Neural cell (in vitro differentiated cells): ENCODE measurements at regions not wholly inside any gene's neighbourhood (a gene's known extent, or its start where the extent isn't known, plus 50 kb on each side); places are given as distances from the start of the nearest gene placed in this dataset.

Experiments
- H2AFZ ChIP-seq: fragments of 200-600, 300-800 bp; sonication (generic), shearing (Covaris generic); 2 replicates; pipeline ENCODE4 v1.6.0; 2014; ENCODE audit warnings: low read depth, mild to moderate bottlenecking, antibody characterized with exemption, low read length, moderate library complexity
- H3F3A ChIP-seq: fragments of 200-600 bp; shearing (Covaris generic); 2 replicates; pipeline ENCODE4 v1.6.1; 2016; ENCODE audit warnings: mild to moderate bottlenecking, moderate library complexity, mixed read lengths, antibody characterized with exemption, low read length; ENCODE audit not compliant: insufficient read depth, poor library complexity, severe bottlenecking
- H3K27ac ChIP-seq: fragments of 200-600, 300-800 bp; sonication (generic), shearing (Covaris generic); 2 replicates; pipeline ENCODE4 v1.5.1; 2014; ENCODE audit warnings: mild to moderate bottlenecking, low read length, moderate library complexity
- H3K27me3 ChIP-seq: fragments of 300-800, 200-600 bp; sonication (generic), shearing (Covaris generic); 2 replicates; pipeline ENCODE4 v1.6.0; 2014; ENCODE audit warnings: mild to moderate bottlenecking, low read depth, low read length, moderate library complexity; ENCODE audit not compliant: insufficient read depth
- H3K36me3 ChIP-seq: fragments of 300-800, 200-600 bp; sonication (generic), shearing (Covaris generic); 2 replicates; pipeline ENCODE4 v1.5.1; 2014; ENCODE audit warnings: mild to moderate bottlenecking, antibody characterized with exemption, low read length, moderate library complexity; ENCODE audit not compliant: insufficient read depth
- H3K4me2 ChIP-seq: fragments of 300-800, 200-600 bp; sonication (generic), shearing (Covaris generic); 2 replicates; pipeline ENCODE4 v1.6.0; 2014; ENCODE audit warnings: mild to moderate bottlenecking, low read length
- H3K4me3 ChIP-seq: fragments of 300-800, 200-600 bp; sonication (generic), shearing (Covaris generic); 2 replicates; pipeline ENCODE4 v1.5.1; 2014; ENCODE audit warnings: mild to moderate bottlenecking, low read length, moderate library complexity
- H3K79me2 ChIP-seq: fragments of 200-600 bp; shearing (Covaris generic); replicated peaks from 2 replicates; pipeline ENCODE4 v1.6.0; 2014; ENCODE audit warnings: mild to moderate bottlenecking, low read length, moderate library complexity; ENCODE audit not compliant: insufficient read depth
- H3K9ac ChIP-seq: fragments of 300-800, 200-600 bp; sonication (generic), shearing (Covaris generic); 2 replicates; pipeline ENCODE4 v1.6.1; 2016; ENCODE audit warnings: mild to moderate bottlenecking, low read length, mixed read lengths
- H3K9me2 ChIP-seq: fragments of 200-600 bp; shearing (Covaris generic); 2 replicates; pipeline ENCODE4 v1.6.1; 2016; ENCODE audit warnings: mild to moderate bottlenecking, low read length, mixed read lengths; ENCODE audit not compliant: insufficient read depth
- H3K9me3 ChIP-seq: fragments of 200-600, 300-800 bp; sonication (generic), shearing (Covaris generic); 2 replicates; pipeline ENCODE4 v1.6.1; 2016; ENCODE audit warnings: mild to moderate bottlenecking, mixed run types, low read length, moderate library complexity, mixed read lengths
- H4K20me1 ChIP-seq: fragments of 200-600 bp; shearing (Covaris generic); 2 replicates; pipeline ENCODE4 v1.6.1; 2016; ENCODE audit warnings: mild to moderate bottlenecking, mixed run types; ENCODE audit not compliant: insufficient read depth
- CTCF ChIP-seq: fragments of 450-650 bp; IDR thresholded peaks from 2 replicates; pipeline ENCODE4 v1.5.1; 2014; ENCODE audit warnings: antibody characterized with exemption, mild to moderate bottlenecking, moderate library complexity; ENCODE audit not compliant: poor library complexity, severe bottlenecking
- EP300 ChIP-seq: fragments of 450-650 bp; conservative IDR thresholded peaks from 2 replicates; pipeline ENCODE4 v1.6.1; 2014; ENCODE audit warnings: antibody characterized with exemption, mild to moderate bottlenecking, moderate library complexity; ENCODE audit not compliant: poor library complexity, severe bottlenecking
- EZH2 ChIP-seq: fragments of 200-600, 300-800 bp; shearing (Covaris generic), sonication (generic); IDR thresholded peaks from 2 replicates; pipeline ENCODE4 v1.6.1; 2014; ENCODE audit warnings: antibody characterized with exemption, low read length, borderline replicate concordance, mild to moderate bottlenecking; ENCODE audit not compliant: insufficient read depth, poor library complexity, severe bottlenecking
- MXI1 ChIP-seq: fragments of 450-650 bp; conservative IDR thresholded peaks from 2 replicates; pipeline ENCODE4 v1.6.1; 2014; ENCODE audit warnings: antibody characterized with exemption, mild to moderate bottlenecking; ENCODE audit not compliant: poor library complexity, severe bottlenecking
- POLR2AphosphoS5 ChIP-seq: IDR thresholded peaks from 2 replicates; pipeline ENCODE4 v1.6.1; 2012
- RAD21 ChIP-seq: fragments of 450-650 bp; conservative IDR thresholded peaks from 2 replicates; pipeline ENCODE4 v1.6.1; 2014; ENCODE audit warnings: antibody characterized with exemption, mild to moderate bottlenecking, moderate library complexity
- REST ChIP-seq: IDR thresholded peaks from 2 replicates; pipeline ENCODE4 v1.6.1; 2012; ENCODE audit warnings: borderline replicate concordance
- SMC3 ChIP-seq: fragments of 450-650 bp; conservative IDR thresholded peaks from 2 replicates; pipeline ENCODE4 v1.6.1; 2014; ENCODE audit warnings: antibody characterized with exemption, mild to moderate bottlenecking, moderate library complexity; ENCODE audit not compliant: poor library complexity
- TAF1 ChIP-seq: IDR thresholded peaks from 2 replicates; pipeline ENCODE4 v1.6.1; 2012; ENCODE audit warnings: low read depth

GRCh38 chr6:56841381-56841749 is 113.5 kb upstream of the BEND6 start:
- TF ChIP-seq RAD21, result no peak
- no peak for TF ChIP-seq SMC3
- no peak for TF ChIP-seq EP300
- no peak for TF ChIP-seq POLR2AphosphoS5
- TF ChIP-seq EZH2, result no peak
- no peak for TF ChIP-seq CTCF
- no peak for TF ChIP-seq TAF1
- no peak for TF ChIP-seq REST
- no peak for TF ChIP-seq MXI1
- peak overlapping the region; percentile 79 for H3K27ac ChIP-seq
- no peaks in the 10 kb centered on the region for H3K9me2 ChIP-seq
- peak overlapping the region; percentile 87 for H3K9ac ChIP-seq
- H3K79me2 ChIP-seq, result peaks cover 49% of the 10 kb centered on the region
- no peaks in the 10 kb centered on the region for H4K20me1 ChIP-seq
- H3K36me3 ChIP-seq, result no peaks in the 10 kb centered on the region
- no peak overlapping the region for H2AFZ ChIP-seq
- no peaks in the 10 kb centered on the region for H3K27me3 ChIP-seq
- H3K9me3 ChIP-seq, result no peaks in the 10 kb centered on the region
- peak overlapping the region; percentile 90 for H3K4me2 ChIP-seq
- H3F3A ChIP-seq, result no peaks in the 10 kb centered on the region
- H3K4me3 ChIP-seq, result peak overlapping the region; percentile 88

DNA sequence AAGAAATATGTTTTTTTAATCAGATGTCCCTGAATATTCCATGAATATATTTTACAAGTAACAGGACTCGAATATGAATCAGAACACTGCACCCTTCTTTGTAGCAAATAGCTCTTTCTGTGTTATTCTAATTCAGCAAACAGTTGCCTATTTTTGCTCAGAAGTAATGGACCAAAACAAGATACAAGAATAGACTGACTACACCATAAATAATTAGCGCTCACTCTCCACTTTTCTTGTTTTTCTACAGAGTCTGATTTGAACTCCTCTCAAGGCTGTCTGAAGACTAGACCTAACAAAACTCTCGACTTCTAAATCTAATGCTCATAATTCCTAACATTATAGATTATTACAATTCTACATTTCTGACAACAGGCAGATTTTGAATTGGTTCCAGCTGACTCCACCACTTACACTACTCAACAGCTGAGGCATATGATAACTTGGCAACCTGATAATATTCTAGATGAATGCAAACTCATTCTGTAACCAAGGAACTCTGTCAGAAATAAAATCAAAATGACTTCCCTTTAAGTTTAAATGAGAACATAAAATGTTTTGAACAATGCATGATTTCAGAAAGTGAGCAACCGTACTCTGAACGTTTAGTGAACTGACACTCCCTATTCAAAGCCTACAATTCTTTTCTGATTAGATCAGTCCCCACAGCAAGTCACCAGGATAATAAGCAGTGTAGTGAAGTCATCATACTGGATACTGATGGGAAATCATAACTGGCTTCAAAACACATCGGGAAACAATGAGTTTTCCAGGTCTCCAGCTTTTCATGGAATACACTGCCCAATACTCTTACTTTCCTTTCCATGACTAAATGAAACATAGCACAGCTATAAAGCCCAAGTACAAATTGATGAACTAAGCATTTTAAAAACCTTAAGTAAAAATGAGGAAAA is 114.2 kb upstream of the BEND6 start:
- H3K79me2 ChIP-seq, result peaks cover 52% of the 10 kb centered on the region
- H3K4me2 ChIP-seq, result peak overlapping the region; percentile 90
- H3K27ac ChIP-seq, result peak overlapping the region; percentile 79
- H4K20me1 ChIP-seq, result no peaks in the 10 kb centered on the region
- TF ChIP-seq CTCF (no peak), EZH2 (no peak), TAF1 (no peak), POLR2AphosphoS5 (peak; percentile 63), EP300 (no peak), SMC3 (no peak), REST (peak; percentile 88), RAD21 (no peak), MXI1 (peak; percentile 8)
- no peaks in the 10 kb centered on the region for H3K9me3 ChIP-seq
- no peaks in the 10 kb centered on the region for H3K9me2 ChIP-seq
- no peak overlapping the region for H2AFZ ChIP-seq
- no peaks in the 10 kb centered on the region for H3K36me3 ChIP-seq
- H3K27me3 ChIP-seq, result no peaks in the 10 kb centered on the region
- H3K9ac ChIP-seq, result peak overlapping the region; percentile 87
- no peaks in the 10 kb centered on the region for H3F3A ChIP-seq
- peak overlapping the region; percentile 88 for H3K4me3 ChIP-seq
